Ascending aorta (tissue), 2 donors: ENCODE measurements at regions not wholly inside any gene's neighbourhood (a gene's known extent, or its start where the extent isn't known, plus 50 kb on each side); places are given as distances from the start of the nearest gene placed in this dataset.

Experiments
- DNase-seq, 2 donors: peaks; one replicate each; pipeline ENCODE4 v3.0.0-alpha.2; 2019; ENCODE audit warnings: low spot score in 2 of 2
- H3K27ac ChIP-seq, 2 donors: fragments of 200-600 bp; sonication (generic); one replicate each; pipeline ENCODE4 v1.5.1; 2016 to 2017; ENCODE audit warnings: mild to moderate bottlenecking in 1 of 2
- H3K27me3 ChIP-seq: fragments of 200-600 bp; sonication (generic); one replicate; pipeline ENCODE4 v1.5.1; 2017
- H3K36me3 ChIP-seq, 2 donors: fragments of 200-600 bp; sonication (generic); one replicate each; pipeline ENCODE4 v1.5.1; 2016
- H3K4me1 ChIP-seq, 2 donors: fragments of 200-600 bp; sonication (generic); one replicate each; pipeline ENCODE4 v1.5.1; 2016 to 2017; ENCODE audit warnings: mild to moderate bottlenecking in 1 of 2
- H3K4me3 ChIP-seq, 2 donors: fragments of 200-600 bp; sonication (generic); one replicate each; pipeline ENCODE4 v1.5.1; 2016 to 2017; ENCODE audit warnings: mild to moderate bottlenecking in 1 of 2
- H3K9me3 ChIP-seq, 2 donors: fragments of 200-600 bp; sonication (generic); one replicate each; pipeline ENCODE4 v1.5.1; 2016
- intact Hi-C: fragments of 100-400 bp; cut with DNase I; formaldehyde crosslinking; loops from one replicate; pipeline ENCODE4 v1.15.1; 2023
- TF ChIP-seq, protein P1 (sequence below), 3 experiments: fragments of 200-600 bp in 2 of 3; fragments of 450-650 bp in 1 of 3; sonication (generic) in 2 of 3; IDR thresholded peaks; one replicate each; pipeline ENCODE4 v1.5.1; 2016 to 2019; ENCODE audit warnings: antibody characterized with exemption in 3 of 3, mild to moderate bottlenecking in 1 of 3, moderate library complexity in 1 of 3

DNA sequence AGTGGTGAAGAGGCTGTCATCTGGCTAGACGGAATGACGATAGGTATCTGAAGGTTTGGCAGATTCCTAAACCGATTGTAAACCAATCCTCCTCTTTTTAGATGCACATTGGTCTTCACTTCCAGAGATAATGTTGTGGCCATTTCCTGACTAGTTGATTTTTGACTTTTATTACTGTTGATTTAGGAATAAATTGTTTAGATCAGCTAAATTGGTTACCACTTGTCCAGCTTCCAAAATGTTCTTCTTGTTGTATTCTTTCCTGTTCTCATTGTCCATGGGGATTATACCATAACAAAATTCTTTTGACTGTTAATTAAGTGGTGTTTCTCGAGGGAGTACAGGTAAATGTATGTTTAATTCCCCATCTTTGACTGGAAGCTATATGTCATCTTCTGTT, 119.7 kb downstream of the MACROH2A1 start:
- no peak overlapping the region for H3K27ac ChIP-seq
- H3K4me1 ChIP-seq = no peaks in the 10 kb centered on the region
- no peaks in the 10 kb centered on the region for H3K9me3 ChIP-seq
- TF ChIP-seq, protein P1, sequence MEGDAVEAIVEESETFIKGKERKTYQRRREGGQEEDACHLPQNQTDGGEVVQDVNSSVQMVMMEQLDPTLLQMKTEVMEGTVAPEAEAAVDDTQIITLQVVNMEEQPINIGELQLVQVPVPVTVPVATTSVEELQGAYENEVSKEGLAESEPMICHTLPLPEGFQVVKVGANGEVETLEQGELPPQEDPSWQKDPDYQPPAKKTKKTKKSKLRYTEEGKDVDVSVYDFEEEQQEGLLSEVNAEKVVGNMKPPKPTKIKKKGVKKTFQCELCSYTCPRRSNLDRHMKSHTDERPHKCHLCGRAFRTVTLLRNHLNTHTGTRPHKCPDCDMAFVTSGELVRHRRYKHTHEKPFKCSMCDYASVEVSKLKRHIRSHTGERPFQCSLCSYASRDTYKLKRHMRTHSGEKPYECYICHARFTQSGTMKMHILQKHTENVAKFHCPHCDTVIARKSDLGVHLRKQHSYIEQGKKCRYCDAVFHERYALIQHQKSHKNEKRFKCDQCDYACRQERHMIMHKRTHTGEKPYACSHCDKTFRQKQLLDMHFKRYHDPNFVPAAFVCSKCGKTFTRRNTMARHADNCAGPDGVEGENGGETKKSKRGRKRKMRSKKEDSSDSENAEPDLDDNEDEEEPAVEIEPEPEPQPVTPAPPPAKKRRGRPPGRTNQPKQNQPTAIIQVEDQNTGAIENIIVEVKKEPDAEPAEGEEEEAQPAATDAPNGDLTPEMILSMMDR (IDR thresholded peaks at IDR 0.05) = no peak
- no peak overlapping the region for H3K4me3 ChIP-seq
- no peaks in the 10 kb centered on the region for H3K27me3 ChIP-seq
- no peaks in the 10 kb centered on the region for H3K36me3 ChIP-seq
- intact Hi-C loops = no loop called here
- no peak for DNase-seq

DNA sequence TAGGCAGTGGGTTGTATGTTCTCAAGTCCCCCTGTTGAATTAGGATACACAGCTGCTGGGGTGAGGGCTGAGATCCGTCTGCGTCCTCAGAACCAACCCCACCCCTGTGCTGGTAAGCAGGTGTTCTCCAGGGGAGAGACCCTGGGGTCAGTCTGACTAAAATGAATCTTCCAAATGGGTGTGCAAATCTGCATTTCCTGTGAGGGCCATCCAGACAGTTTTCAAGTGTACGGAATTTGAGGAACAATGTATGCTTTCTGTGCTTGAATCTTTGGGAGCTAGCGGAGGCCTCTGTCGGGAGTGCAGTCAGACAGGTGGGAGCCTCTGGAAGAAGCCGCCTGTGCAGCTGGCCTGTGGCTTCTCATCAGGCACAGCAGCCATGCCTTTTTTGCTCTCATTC, 122.9 kb downstream of the MACROH2A1 start:
- Histone ChIP-seq H3K4me3 (no peak overlapping the region), H3K9me3 (no peaks in the 10 kb centered on the region), H3K27me3 (no peaks in the 10 kb centered on the region), H3K36me3 (no peaks in the 10 kb centered on the region), H3K4me1 (no peaks in the 10 kb centered on the region), H3K27ac (no peak overlapping the region)
- intact Hi-C loops = no loop called here
- no peak for DNase-seq
- TF ChIP-seq, protein P1 (IDR thresholded peaks at IDR 0.05) = no peak

DNA sequence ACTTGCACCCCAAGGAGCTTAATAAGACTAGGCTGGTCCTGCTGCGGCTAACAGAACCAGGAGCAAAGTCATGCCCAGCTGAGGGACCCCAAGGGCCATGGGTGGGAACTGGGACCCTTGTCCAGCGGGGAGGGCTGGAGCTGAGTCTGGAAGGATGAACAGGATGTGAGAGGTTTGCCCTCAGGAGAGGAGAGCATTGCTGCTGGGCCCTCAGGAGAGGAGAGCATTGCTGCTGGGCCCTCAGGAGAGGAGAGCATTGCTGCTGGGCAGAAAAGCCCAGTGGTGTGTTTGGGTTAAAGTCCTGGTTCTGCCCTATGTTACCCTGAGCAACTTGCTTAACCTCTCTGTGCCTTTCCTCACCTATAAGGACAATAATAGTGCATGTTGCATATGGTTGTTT, 125.8 kb downstream of the MACROH2A1 start:
- TF ChIP-seq, protein P1 (IDR thresholded peaks at IDR 0.05) = no peak
- Histone ChIP-seq H3K27ac (no peak overlapping the region), H3K9me3 (no peaks in the 10 kb centered on the region), H3K4me3 (no peak overlapping the region), H3K27me3 (no peaks in the 10 kb centered on the region), H3K4me1 (peaks cover 6 to 12% of the 10 kb centered on the region in 2 donors), H3K36me3 (no peaks in the 10 kb centered on the region)
- no peak for DNase-seq
- intact Hi-C loops = loop anchor here (5.0 kb wide), 1 partner anchor 81 kb away; no protein-coding TSS in a partner anchor

DNA sequence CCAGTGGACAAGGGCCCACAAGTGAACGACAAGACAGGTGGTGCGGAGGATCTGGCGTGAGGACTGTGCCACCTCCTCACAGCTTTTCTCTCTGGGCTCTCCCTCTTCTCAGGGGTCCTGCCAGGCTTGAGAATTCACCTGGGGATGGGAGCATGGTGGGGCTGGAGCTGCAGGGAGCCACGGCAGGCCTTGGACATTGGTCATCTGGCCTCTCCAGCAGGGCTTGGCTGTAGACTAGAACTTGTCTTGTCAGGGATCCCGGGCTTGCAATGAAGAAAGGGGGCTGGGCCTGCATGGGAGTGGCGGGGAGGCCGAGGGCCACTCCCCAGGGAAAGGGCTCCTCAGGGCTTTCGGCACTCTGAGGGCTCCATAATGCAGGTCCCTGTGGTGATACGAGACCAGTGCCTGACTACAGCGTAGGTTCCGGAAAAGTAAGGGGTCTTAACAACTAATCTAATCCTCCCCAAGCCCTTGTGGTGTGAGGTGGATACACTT, 126.7 kb downstream of the MACROH2A1 start:
- TF ChIP-seq, protein P1 (IDR thresholded peaks at IDR 0.05) = no peak
- no peaks in the 10 kb centered on the region for H3K9me3 ChIP-seq
- H3K4me1 ChIP-seq = peaks cover 6 to 12% of the 10 kb centered on the region in 2 donors
- H3K27ac ChIP-seq = no peak overlapping the region
- DNase-seq = no peak
- intact Hi-C loops = loop anchor here (5.0 kb wide), 1 partner anchor 80 kb away; no protein-coding TSS in a partner anchor
- no peaks in the 10 kb centered on the region for H3K27me3 ChIP-seq
- H3K4me3 ChIP-seq = no peak overlapping the region
- no peaks in the 10 kb centered on the region for H3K36me3 ChIP-seq

DNA sequence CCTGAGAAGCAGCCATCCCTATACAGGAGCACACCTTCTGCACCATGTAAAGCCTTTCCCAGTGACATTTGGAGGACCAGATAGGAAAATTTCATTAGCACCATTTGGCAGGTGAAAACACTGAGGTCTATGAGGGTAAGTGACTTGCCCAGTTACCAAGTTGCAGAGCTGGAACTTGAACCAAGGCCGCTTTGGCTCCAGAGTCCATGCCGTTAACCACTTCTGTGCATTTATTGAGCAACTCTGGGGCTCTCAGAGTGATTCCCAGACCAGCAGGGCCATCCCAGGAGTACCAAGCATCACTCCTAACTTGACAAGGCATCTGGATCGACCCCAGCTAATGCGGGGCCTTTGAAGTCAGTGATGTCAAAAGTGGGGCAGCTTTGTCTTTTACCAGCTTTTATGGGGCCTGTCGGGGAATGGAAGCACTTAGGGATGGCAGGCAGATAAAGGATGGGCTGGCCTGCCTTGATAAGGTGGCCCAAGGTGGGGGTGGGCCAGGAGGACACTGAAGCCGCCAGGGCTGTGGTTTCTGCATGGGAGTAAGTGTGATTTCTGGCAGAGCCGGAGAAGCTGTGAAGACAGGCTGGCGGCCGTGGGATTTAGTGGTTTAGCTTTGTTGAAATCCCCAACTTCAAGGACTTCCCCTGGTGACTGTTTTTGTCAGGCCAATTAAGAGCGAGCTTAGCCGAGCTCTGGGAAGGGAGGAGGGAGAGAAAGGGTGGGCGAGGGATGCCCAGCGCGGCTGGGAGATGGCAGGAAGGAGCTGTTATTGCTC, 127.3 kb downstream of the MACROH2A1 start:
- no peak for DNase-seq
- Histone ChIP-seq H3K4me3 (no peak overlapping the region), H3K27me3 (no peaks in the 10 kb centered on the region), H3K36me3 (no peaks in the 10 kb centered on the region), H3K9me3 (no peaks in the 10 kb centered on the region), H3K4me1 (peaks cover 6 to 12% of the 10 kb centered on the region in 2 donors), H3K27ac (no peak overlapping the region)
- TF ChIP-seq, protein P1 (IDR thresholded peaks at IDR 0.05) = no peak
- intact Hi-C loops = loop anchor here (5.0 kb wide), 1 partner anchor 79 kb away; no protein-coding TSS in a partner anchor
